ENCODE measurements at regions not wholly inside any gene's neighbourhood (a gene's known extent, or its start where the extent isn't known, plus 50 kb on each side); places are given as distances from the start of the nearest gene placed in this dataset.
"Not testable (repeated sequence)": the region's sequence is repeated elsewhere in the genome, so short reads cannot be mapped to it uniquely, and the experiment has no call there.

DNA sequence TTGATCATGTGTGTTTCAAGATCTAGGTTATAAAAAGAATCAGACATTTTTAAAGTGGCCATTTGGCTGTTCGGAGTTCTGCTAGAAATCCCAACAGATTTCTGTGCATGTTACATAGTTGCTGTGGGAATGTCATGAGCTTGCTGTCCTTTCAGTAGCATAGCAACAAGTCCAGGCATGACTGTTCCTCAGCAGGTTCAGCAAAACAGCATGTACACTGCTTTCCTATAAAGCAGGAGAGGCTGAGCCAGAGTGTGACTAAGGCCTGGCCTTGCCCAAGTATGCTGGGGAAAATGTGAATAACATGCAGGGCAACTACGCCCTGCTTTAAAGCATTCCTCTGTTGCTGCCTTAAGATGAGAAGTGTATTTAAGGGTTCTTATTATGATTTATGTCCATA is 217.1 kb upstream of the SMIM31 start:
- in situ Hi-C loops (cut with MboI; ENCODE audit: low pct_unique_long_range_greater_than_20kb, low sequenced_read_pairs), result no loop called here
- no peak for DNase-seq

DNA sequence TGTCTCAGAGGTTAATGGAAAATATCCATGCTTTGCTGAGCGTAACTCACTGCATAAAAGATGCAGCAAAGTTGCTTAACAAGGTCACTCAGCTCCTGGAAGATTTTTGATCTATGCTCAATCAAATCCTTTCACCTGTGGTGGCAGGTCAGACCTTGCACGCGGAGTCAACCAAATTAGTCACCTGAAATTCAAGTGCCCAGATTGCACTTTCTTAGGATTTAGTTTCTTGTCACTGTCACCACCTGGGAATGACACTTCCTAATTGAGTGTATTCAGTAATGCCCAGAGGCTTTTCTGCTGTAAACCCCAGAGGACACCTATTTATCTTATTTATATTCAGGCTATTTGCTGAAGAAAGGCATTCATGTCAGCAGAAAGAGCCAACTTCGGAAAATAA is 215.8 kb upstream of the SMIM31 start:
- in situ Hi-C loops (cut with MboI; ENCODE audit: low pct_unique_long_range_greater_than_20kb, low sequenced_read_pairs), result no loop called here
- DNase-seq, result no peak

DNA sequence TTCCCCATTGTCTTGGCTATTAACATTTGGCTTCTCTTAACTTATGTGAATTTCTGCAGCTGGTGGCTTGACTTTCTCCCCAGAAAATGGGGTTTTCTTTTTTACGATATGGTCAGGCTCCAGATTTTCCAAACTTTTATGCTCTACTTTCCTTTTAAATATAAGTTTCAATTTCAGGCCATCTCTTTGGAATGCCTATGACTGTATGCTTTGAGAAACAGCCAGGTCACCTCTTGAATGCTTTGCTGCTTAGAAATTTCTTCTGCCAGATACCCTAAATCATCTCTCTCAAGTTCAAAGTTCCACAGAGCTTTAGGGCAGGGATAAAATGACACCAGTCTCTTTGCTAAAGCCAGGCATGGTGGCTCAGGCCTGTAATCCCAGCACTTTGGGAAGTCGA is 212.9 kb upstream of the SMIM31 start:
- in situ Hi-C loops (cut with MboI; ENCODE audit: low pct_unique_long_range_greater_than_20kb, low sequenced_read_pairs), result no loop called here
- DNase-seq, result no peak

DNA sequence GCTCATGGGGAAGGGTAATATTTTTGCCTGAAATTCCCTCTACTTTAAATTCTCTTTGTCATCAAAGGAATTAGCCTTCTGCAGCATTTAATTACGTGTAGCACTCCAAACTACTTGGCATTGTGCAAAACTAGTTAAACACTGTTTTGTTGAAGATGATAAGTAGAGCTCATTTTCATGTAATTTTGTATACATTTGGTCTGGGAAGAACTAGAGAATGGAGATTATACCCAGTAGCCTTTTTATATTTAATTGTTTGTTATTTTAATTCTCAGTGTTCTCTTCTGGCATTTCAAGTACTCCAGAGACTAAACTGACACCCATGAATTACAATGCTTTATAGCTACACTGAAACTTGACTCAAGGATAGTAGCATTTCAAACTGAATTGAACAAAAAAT is 211.5 kb upstream of the SMIM31 start:
- in situ Hi-C loops (cut with MboI; ENCODE audit: low pct_unique_long_range_greater_than_20kb, low sequenced_read_pairs), result no loop called here
- DNase-seq, result no peak

DNA sequence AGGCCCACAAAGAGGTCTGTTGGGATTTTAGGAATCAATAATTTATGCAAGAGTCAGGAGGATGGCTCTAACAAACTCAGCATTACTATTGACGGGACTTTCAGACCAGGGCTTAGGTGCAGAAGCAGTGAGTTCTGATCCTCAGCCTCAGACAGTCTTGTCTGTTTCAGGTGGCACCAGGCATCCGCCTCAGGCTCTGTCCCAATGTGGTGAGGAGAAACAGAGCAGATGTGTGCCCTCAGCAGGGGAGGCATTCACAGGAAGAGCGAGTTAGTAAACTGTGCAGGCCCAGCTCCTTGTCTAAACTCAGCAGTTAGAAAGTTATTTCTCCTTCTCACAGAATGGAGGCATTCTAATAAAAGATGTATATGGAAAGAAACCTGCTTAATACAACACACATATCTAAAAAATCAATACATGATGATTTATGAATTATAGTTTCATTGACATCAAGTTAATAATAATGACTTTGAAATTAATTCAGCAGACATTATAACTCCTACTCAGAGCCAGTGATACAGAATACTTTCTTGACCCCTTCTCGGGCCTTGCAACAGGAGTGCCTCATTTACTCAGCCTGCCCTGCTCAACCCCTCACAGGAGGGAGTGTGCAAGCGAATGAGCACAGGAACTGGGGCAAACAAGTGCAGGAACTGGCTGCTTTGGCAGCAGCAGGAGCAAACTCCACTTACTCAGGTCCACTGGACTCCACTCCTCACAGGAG is 202.8 kb upstream of the SMIM31 start:
- in situ Hi-C loops (cut with MboI; ENCODE audit: low pct_unique_long_range_greater_than_20kb, low sequenced_read_pairs), result no loop called here
- no peak for DNase-seq

DNA sequence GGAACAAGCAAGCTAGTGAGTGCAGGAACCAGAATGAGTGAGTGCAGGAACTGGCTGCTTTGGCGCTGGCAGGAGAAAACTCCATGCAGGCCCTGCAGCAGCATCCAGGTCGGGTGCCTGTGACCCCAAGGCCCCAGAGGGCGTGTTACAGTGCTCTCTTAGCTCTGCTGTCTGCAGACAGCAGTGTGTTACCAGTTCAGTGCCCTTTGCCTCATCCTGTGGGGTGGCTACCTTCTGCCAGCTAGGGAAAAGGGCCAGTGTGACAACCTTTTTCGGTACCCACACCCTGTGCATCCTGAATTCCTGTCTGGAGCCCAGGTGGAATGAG is 202.3 kb upstream of the SMIM31 start:
- DNase-seq, result no peak
- in situ Hi-C loops (cut with MboI; ENCODE audit: low pct_unique_long_range_greater_than_20kb, low sequenced_read_pairs), result no loop called here

DNA sequence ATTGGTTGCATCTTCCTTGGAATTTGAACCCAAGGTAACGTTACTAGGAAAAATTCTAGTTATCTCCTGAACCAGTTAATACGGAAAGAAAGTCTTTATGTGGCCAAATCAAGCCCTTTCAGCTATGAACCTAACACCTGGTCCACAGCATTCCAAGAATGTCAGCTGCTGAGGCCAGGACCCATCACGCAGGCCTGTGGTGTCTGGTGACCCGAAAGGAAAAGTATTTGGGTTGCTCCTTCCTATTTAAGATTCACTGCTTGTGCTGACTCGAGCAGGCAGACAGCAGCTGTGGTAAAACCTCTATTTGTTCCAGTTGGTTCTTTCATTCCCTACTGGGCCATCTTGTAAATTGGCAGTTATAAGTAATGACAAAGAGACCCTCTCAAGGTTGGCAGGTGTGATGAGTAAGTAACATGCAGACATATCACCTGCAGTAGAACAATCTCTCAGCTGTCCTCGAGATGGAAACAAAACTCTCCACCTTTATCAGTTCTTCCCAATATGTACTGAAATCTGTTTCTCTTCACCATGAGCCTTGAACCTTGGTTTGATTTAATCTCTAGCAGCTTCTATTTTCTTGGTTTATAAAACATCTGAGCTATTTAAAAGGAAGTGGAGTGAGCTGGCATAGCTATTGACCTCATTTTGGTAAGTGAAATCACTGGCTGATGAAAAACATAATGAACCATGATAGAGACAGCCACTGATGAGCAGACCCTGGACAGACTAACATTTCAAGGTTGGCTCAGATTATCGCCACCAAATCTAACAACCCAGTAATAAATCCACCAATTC is 182.1 kb upstream of the SMIM31 start:
- DNase-seq, result no peak
- in situ Hi-C loops (cut with MboI; ENCODE audit: low pct_unique_long_range_greater_than_20kb, low sequenced_read_pairs), result no loop called here

DNA sequence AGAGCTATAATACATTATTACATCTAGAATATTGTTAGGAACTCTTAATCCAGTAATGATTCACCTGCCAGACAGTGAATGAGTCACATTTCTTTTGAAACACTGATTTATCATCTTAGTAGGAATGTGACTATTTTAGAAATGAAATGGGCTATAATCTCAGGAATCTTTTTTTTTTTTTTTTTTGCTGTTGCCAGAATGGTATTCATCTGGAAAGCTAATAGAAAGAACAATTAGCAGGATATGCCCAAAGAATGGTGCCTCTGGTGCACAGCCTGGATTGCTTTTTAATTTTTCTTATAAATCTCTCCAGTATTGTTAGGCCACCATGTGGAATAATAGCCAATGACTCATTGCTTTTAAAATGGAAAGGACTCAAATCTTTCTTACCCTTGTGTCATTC is 181.1 kb upstream of the SMIM31 start:
- DNase-seq, result no peak
- in situ Hi-C loops (cut with MboI; ENCODE audit: low pct_unique_long_range_greater_than_20kb, low sequenced_read_pairs), result no loop called here

DNA sequence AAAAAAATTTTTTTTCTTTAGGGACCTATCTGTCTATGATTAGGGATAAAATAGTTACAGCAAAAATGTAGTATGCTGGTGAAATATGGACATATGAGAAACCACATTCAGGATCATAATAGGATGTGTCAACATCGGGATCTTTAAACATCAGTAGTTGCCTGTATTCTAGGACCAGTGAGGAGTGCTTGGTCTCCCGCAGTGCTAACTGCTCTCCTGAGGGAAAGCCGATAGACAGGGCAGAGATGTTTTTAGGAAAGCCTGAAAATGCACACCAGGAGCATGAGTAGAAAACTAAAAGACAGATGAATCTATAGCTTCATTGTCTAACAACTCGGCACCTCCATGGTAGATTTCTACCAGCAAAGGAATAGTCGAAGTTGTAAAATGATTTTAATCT is 178.1 kb upstream of the SMIM31 start:
- no peak for DNase-seq
- in situ Hi-C loops (cut with MboI; ENCODE audit: low pct_unique_long_range_greater_than_20kb, low sequenced_read_pairs), result no loop called here

DNA sequence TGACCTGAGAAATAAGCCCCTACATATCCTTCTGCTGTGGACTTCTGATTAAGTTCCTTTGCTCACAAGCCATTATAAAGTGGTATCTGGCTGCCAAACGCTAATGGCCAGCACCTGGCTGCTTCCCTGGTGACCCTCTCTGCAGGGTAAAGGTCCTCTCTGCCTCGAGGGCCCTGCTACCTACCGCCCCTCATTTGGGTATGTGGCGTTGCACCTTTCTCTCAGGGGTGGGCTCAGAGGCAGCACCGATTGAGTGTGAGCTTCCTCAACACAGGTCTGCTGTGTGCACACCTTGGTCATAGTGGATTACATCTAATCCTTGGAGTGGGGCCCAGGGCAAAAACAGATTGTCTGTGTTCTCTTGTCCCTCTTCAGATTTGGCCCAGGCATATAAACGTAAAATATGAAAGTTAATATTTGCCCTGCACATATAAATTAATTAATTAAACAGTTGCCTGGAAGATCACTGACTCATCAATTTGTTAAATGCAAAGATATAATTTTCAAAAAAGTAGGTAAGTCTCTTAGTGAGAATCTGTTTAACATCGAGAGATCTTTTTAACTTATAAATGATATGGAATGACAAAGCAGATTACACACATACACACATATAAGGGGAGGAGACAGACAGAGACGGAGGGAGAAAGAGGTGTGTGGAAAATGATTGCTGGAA is 174.5 kb upstream of the SMIM31 start:
- DNase-seq, result no peak
- in situ Hi-C loops (cut with MboI; ENCODE audit: low pct_unique_long_range_greater_than_20kb, low sequenced_read_pairs), result no loop called here

DNA sequence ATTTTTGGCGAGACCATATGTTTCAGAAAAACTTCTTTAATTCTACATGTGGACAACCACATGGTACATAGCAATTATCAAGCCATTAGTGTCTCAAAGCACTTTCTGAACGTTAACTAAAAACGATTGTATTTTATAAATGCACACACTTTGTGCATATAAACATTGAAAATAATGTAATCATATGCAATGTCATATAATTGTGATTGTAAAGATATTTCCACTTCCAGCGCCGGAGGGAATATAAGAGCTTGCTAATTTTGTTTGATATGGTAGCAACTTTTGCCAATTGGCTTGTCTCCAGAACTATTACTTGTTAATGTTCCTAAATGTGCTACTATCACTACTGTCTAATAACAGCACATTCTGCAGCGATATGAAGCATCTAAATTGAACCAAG is 162.3 kb upstream of the SMIM31 start:
- DNase-seq, result no peak
- in situ Hi-C loops (cut with MboI; ENCODE audit: low pct_unique_long_range_greater_than_20kb, low sequenced_read_pairs), result no loop called here

DNA sequence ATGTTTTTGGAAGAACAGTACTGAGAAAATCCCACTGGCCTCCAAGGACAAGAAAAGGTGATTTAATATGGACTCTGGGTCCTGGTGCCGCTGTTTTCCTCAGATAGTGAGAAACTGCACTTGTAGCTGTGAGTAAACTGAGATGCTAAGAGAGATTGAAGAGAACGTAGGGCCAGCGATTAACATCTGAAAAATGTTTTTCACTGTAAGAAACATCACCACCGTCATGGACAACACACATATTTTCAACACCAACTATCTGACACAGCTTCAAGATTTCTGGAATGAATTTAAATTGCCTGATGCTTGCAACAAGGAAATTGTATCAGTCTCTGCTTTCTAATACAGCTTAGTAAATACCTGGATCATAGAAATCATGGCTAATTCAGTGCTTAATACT is 158.2 kb upstream of the SMIM31 start:
- DNase-seq, result no peak
- in situ Hi-C loops (cut with MboI; ENCODE audit: low pct_unique_long_range_greater_than_20kb, low sequenced_read_pairs), result no loop called here

DNA sequence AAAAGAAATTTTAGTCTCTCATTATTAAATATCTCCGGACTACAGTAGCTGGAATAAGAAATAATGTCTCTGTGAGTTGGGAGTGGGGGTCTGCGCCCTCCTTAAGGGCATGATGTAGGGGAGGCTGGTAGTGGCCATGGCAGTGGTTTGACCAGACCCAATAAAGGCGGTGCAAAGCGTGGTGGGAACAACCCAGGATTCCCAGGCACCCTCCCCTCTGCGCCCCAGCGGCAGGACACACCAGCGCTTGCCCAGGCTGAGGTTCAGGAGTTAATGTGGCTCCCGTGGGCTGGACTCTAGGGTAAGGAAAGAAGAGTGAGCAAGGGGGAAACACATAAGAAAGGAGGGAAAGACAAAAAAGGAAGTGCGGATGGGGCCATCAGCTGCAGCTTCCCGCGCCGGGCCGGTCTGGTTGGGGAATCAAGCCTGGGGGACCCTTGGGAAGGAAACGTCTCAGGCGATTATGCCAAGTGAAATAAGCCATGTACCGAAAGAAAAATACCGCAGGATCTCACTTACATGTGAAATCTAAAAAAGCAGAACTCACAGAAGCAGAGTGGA is 157.5 kb upstream of the SMIM31 start:
- in situ Hi-C loops (cut with MboI; ENCODE audit: low pct_unique_long_range_greater_than_20kb, low sequenced_read_pairs), result no loop called here

DNA sequence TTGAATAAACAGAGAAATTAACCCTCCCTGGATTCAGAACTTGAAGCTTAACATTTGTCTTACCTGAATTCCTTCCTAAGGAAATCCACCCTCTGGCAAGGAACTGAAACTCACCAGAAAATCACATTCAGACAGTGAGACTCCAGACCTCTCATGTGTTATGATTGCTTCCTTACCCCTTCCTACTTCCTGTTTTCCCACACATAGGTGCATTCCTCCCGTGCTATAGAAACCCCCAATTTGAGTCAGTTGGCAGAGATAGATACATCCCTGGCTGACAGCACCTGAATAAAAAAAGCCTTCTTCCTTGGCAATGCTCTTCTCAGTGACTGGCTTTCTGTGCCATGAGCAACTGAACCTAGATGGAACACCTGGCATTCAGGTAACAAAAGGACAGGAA is 157.0 kb upstream of the SMIM31 start:
- no peak for DNase-seq
- in situ Hi-C loops (cut with MboI; ENCODE audit: low pct_unique_long_range_greater_than_20kb, low sequenced_read_pairs), result no loop called here

More for the DNA sequence above, 157.5 kb upstream of the SMIM31 start:
- DNase-seq, result no peak

DNA sequence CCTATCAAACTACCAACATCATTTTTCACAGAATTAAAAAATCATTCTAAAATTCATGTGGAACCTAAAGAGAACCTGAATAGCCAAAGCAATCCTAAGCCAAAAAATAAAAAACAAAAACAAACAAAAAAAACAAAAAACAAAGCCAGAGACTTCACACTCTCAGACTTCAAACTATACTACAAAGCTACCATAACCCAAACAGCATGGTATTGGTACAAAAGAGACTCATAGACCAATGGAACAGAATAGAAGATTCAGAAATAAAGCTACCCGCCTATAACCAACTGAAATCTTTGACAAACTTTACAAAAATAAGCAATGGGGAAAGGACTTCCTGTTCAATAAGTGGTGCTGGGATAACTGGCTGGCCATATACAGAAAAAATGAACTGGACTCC is 152.3 kb upstream of the SMIM31 start:
- in situ Hi-C loops (cut with MboI; ENCODE audit: low pct_unique_long_range_greater_than_20kb, low sequenced_read_pairs), result no loop called here
- no peak for DNase-seq

DNA sequence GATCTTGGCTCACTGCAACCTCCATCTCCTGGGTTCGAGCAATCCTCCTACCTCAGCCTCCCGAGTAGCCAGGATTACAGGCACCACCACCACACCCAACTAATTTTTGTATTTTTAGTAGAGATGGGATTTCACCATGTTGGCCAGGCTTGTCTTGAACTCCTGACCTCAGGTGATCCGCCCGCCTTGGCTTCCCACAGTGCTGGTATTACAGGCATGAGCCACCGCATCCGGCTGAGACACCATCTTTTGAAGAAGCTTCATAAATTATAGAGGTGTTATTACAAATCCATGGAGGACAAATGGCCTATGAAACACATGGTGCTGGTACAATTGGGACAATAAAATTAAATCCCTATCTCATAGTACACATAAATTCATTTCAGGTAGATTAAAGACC is 148.1 kb upstream of the SMIM31 start:
- in situ Hi-C loops (cut with MboI; ENCODE audit: low pct_unique_long_range_greater_than_20kb, low sequenced_read_pairs); DNase-seq: not testable (repeated sequence)

DNA sequence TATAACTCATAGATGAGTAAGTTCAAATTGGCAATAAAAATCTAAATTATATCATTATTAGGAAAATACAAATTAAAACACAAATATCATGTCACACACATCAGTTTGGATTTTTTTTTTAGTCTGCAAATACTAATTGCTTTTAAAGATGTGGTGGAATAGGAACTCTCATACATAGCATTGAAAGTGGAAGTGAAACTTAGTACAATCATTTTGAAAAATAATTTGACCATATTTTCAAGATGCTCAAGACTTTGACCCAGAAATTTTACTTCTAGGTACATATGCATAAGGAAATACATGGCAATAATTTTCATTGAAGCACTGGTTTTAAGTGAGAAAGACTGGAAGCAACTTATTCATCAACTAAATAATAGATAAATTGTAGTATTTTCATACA is 147.5 kb upstream of the SMIM31 start:
- in situ Hi-C loops (cut with MboI; ENCODE audit: low pct_unique_long_range_greater_than_20kb, low sequenced_read_pairs), result no loop called here
- no peak for DNase-seq

DNA sequence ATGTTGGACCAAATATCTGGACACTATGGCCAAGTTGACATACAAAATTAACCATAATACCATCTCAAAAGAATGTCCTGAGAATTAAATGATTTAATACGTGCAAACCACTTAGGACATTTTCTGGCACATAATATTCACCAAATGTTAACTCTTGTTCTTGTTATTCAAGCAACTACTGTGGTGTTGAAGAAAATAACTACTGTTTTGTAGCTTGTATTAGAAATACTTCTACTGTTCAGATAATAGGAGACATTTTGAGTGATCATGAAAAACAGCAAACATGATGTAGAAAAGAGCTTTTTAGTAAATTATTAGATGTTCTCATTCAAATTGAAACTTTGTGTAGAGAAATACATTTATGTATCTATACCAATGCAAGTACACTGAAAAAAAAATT is 140.7 kb upstream of the SMIM31 start:
- in situ Hi-C loops (cut with MboI; ENCODE audit: low pct_unique_long_range_greater_than_20kb, low sequenced_read_pairs), result no loop called here
- DNase-seq, result no peak

DNA sequence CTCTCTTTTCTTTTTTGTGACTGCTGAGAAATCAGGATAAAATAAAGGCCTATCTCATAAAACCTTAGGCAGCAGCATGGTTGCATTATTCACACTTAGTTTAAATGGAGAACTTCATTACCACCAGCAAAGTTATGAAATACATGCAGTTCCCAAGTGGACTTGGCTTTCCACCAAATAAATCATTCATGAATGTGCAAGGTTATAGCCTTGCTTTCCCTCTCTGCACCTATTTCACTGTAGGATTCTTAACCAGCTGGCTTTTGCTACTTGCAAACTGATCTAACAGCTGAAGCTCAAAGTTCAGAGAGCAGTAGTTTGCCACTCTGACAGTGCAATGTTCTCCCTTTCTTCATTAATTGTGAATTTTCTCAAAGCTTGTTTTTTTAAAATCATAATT is 140.1 kb upstream of the SMIM31 start:
- in situ Hi-C loops (cut with MboI; ENCODE audit: low pct_unique_long_range_greater_than_20kb, low sequenced_read_pairs), result no loop called here
- DNase-seq, result no peak

DNA sequence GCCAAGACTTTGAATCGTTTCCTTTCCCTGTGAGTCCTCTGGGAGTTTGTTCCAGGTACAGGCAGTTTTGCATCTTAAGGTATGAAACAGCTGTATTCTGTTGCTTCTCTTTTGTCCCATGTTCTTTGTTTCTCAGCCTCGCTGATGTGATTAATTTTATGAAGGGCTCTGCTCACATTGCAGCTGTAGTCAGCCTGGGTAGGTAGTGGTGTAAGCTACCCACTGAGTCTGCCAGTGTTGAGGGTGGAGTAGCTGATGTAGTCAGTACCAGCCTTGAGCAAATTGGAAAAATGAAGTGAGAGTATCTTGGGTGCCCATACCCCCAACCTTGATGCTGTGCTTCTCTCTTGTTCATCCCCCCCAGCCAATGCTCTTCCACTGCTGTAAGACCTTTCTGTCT is 139.6 kb upstream of the SMIM31 start:
- no peak for DNase-seq
- in situ Hi-C loops (cut with MboI; ENCODE audit: low pct_unique_long_range_greater_than_20kb, low sequenced_read_pairs), result no loop called here

Measured in KBM-7 (cell line).